NCI-H2107 treated with DMSO at 0.1 percent for 48 hours (cell line): ENCODE measurements at regions not wholly inside any gene's neighbourhood (a gene's known extent, or its start where the extent isn't known, plus 50 kb on each side); places are given as distances from the start of the nearest gene placed in this dataset.
A peak's percentile ranks its signal among the peaks of the same experiment; 100 is the strongest.

ENCODE experiments used
- DNase-seq: peaks from one replicate; lab custom pipeline; 2025; ENCODE audit not compliant: unreplicated experiment; lab: John Stamatoyannopoulos, UW

DNA sequence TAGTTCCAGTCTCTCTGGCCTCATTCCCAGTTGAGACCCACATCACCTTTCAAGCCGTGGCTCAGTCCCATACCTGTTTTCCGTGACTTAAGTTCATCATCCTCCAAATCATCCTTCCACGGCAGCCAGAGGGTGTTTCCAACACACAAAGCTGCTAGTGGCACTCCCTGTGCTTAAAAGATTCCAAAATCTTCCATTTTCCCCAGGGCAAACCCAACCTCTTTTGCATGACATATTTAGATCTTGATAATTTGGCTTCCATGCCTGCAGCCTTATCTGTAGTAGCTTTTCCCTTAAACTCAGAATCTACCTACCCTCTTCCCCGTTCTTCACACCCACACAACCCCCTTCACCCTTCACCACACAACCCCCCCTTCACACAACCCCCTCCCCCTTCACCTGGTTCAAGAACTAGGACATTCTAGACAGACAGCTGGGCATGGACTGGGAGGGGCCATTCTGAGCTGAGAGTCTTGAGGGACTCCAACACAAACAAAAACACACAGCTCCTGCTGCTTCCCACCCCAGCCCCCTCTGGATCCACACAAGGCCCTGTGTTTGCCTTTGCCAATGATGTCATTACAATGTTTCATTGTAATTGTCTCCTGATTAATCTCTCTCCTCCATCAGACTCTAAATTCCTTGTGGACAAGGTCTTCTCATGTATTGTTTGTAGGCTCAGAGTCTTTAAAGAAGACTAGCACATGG, 268.2 kb downstream of the SH3GL2 start:
- no peak for DNase-seq

DNA sequence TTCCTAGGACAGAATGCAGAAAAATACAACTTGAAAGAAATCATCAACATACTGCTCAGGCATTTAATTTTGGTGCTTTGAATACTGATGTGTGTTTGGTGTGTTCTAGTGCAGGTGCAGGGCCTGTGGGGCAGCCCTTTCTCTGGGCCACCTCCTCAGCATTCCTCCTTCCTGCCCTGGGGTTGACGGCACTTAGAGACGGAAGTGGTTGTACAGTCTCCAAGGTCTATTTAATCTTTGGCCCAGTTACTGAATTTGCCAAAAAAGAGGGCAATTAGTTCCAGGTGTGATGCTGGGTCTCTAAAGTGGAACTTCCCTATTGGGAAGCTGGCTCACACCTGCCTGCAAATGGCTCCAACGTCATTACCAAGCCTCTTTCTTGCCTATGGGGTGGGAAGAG, 269.0 kb downstream of the SH3GL2 start:
- peak; percentile 6 for DNase-seq

DNA sequence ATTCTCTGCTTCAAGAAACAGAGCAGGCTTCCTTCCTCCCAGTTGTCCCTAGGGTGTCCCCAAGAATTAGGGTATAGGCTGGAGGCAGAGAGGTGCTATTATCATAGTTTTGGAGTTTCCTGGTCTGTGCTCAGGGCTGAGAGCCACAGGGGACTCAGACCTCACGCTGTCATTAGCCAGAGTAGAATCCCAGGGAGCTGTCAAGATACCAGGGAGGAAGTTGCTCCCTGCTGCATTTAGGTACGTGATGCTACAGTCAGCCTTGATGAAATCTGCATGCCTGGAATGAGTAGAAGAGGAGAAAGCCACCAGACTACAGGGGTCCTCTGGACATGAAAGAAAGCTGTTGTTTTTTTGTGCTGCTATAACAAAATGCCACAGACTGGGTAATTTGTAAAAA, 273.2 kb downstream of the SH3GL2 start:
- DNase-seq = no peak

DNA sequence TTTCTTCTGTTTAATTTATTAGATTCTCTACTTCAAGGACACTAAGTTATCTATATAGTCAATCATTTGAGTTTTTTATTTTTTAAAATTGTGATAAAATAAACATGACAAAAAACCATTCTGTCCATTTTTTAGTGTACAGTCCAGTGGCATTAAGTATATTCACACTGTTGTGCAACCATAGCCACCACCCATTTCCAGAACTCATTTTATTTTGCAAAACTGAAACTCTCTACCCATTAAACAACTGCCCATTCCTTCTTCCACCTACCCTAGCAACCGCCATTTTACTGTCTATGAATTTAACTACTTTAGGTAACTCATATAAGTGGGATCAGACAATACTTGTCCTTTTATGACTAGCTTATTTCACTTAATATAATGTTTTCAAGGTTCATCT, 275.6 kb downstream of the SH3GL2 start:
- no peak for DNase-seq

DNA sequence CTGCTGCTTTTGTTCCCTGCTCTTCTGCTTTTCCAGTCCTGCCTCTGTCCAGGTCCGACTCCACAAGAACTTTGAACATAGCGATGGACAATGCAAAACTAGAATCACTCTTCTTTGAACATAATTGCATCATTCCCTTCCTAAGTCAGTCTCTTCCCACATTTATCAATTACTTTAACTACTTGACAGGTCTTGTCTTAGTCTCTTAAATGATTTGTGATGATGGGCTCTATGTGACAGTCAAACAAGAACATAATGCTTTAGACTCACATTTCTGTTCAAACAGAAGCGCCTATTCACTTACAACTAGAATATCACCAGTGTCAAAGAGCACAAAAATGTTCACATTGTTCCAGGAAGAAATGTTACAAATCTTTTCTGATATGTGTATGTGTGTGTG, 278.1 kb downstream of the SH3GL2 start:
- no peak for DNase-seq

DNA sequence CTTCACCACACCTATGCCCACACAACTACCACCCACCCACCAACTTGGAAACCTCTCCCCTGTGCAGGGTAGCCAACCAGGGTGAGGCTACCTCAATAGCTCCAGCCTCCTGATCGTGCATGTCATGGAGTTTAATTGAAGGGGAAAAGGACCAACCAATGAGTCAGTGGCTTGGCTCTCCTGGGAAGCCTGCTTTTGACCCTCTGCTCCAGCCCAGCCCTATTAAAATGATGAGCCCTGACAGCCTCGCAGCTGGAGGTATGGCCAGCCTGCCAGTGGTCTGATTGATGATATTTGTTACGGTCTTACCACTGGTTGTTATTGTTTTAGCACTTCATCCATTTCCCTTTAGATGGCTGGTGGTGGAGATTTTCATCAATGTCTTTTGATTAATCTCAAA, 280.4 kb downstream of the SH3GL2 start:
- no peak for DNase-seq

DNA sequence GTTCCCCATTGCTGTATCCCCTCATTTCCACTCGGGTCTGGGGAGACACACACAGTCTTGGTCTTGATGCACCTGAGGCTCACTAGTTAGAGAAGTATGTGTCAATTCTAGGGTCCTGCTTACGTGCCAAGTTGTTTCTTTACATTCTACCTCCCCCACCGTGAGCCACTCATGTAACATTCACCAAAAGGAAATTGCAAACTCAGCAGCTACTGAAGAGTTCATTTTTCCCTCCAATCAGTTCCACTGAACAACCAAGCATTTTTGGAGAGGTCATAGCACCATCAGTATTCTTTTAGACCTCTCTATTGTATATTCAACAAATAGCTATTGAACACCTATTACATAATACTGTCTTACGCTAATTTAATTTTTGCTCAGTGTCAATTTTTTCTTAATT, 281.1 kb downstream of the SH3GL2 start:
- DNase-seq = no peak

DNA sequence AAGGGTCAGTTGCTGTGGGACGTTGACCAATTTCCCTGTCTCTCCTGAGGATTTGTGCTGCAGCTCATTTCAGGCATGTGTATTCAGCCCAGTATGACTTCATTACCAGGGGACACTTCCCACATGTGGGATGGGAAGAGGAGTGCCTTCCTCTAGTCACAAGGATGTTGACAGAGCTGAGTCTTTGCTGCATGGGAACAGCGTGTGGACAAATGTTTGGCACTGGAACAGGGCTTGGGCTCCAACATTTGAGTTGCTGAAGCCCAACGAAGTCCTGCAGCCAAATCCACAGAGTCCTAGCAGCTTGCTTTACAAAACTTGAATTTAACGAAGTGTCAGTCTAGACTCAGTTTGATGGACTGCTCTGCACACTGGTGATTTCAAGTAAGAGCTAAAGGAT, 283.2 kb downstream of the SH3GL2 start:
- no peak for DNase-seq

DNA sequence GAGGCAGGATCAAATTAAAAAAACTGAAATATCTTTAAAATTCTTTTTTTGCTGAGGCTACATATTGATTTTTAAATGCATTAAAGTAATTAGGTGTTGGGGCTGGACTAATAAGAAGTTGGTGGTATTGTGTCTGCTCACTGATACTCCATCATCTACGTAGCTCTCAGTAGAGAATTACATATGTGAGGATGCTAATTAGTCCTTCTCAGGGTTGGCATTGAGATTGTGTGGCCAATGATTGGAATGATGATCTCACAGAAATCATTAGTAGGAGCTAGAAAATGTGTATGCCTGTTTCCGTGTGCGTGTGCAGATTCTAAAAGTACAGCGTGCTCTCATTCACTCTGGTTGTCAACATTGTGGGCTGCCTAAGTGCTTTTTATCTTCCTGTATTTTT, 283.8 kb downstream of the SH3GL2 start:
- no peak for DNase-seq

DNA sequence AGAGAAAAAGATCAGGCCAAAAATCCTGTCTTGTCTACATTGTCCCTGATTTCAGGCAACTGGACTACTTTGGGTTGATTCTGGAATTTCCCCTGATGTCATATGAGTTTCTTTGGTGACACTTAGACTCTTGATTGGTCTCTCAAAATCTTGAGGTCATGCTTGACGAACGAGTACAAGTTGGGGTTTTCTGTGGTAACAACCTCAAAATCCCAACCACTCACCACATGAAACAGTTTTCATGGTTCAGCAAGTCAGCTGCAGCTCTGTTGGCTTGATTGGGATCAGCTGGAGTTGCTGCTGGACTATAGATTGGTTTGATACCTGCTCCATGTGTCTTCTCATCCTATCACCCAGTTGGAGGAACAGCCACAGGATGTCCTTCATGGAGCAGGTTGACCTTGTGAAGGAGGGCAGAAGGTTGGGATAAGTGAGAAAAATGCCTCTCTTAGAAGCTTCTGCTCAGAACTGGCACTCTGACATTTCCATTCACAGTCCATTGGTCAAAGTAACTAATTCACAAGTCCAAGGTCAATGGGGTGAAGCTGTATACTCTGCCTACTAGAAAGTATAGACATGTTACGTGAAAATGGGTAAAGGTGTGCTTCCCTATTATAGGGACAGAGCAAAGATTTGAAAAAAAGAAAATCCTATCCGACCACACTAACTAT, 284.5 kb downstream of the SH3GL2 start:
- no peak for DNase-seq

DNA sequence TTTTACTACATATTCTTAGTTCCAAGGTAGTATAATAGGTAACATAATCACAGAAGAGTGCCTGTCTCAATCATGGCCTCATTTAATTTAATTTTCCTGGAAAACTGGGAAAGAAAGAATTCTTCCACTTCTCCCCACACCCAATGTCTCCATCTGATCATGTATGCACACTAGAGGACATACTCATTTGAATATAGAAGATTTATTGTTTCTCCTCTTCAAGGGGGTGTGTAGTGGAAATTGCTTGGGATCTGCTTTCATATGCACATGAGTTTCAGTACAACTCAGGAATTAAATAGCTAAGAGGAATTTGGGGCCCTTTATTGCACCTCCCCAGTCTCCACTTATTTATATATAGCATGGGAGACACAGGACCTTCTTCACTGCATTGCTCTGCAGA, 285.1 kb downstream of the SH3GL2 start:
- DNase-seq = no peak

DNA sequence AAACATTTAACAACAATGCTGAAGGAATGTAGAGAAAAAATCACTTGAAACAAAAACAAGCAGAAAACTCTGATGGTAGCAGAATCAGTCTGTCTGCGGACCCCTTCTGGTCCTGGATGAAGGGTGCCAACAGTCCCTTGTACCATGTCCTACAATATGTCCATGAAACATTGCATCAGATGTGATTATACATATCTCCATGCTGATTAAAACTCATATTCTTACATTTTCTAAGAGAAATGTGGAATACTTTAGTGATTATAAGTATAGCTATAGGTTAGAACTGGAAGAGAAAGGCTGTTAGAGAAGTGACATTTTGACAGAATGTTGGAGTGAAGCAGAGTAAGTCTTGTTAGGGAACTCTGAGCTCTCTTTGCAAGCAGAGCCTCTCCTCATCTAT, 286.1 kb downstream of the SH3GL2 start:
- no peak for DNase-seq

DNA sequence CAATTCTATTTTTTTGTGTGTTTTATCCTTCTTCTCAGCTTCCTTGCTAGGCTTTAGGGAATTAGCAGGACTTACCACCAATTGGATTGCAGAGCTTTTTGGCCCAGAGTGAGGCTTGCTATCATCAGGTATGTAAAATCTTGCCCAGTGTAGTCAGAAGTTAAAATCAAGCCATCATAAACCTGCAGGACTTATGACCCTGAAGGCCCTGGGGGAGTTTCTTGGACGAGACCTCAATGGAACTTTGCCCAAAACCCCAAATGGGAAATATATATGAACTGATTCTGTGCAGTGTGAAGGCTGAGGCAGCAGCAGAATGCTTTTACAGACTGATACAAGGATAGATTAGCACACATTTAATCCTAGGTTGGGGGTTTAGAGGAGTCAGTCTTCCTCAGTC, 287.0 kb downstream of the SH3GL2 start:
- DNase-seq = no peak

DNA sequence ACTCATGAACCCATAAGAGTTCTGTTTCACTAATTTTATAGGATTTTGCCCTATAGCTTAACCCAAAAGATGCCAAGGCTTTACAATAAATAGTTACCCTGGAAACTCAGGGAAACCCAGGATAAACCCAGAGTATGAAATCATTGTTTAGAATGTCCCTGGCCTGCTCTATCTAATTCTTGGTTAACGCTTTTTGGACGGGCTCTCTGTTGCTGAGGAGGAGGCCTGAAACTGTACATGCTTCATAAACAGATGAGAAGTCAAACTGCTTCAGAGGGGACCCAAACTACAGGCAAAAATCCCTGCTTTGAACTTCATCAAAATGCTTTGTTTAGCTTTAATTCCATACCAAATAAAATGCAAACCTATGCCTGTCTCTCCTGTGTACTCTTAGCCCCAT, 291.9 kb downstream of the SH3GL2 start:
- DNase-seq = no peak

DNA sequence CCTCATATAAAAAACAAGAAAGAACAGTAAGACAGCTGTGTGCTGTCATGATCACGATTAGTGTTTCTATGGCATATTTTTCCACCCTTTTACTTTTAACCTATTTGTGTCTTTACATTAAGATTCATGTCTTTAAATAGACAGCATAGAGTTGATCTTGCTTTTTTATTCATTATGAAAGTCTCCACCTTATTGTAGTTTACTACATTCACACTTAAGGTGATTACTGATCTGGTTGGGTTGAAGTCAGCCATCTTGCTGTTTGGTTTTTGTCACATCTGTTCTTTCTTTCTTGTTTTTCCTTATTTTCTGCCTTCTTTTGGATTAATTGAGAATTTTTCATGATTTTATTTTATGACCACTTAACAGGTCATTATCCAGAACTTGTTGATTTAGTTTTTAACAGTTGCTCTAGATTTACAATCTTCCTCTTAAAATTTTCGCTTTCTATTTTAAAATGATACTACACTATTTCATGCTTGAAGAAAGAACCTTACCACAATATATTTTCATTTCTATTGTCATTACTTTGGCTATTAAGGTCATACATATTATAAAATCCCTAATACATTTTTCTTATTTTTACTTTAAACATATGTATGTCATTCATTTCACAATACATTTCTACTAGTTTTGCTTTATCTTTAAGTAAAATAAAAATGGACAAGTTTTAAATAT, 292.5 kb downstream of the SH3GL2 start:
- no peak for DNase-seq

DNA sequence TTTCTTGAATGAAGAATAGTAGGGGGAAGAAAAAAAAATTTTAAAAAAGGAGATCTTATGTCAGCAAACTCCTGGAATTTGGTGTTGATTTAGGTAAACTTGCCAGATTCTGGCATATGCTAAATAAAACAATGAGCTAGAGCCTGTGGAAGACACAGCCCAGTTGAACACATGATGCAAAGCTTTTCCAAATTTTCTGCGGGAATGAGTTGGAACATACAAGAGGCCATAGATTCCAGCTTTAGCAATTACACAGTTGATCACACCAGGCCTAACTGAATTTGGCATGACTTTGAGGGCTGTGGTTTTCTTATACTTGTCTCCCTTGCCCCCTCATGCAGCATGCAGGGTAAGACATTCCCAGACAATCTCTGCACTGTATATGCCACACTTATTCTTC, 297.0 kb downstream of the SH3GL2 start:
- no peak for DNase-seq

DNA sequence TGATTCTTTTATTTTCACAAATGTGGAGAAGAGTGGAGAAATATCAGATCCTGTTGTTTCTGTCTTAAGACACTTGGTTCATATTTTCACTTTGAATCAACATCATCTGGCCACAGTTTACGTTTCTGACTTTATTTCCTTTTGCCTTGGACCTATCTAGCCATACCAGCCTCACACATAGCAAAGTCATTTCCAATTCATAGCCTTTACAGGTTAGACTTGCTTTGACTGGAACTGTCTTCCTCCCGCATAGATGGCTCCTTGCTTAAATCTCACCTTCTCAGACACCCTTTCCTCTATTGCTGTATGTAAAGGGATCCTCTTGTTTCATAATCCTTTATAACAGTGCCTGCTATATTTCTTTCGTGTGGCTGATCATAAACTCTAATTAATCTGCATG, 297.8 kb downstream of the SH3GL2 start:
- DNase-seq = no peak

DNA sequence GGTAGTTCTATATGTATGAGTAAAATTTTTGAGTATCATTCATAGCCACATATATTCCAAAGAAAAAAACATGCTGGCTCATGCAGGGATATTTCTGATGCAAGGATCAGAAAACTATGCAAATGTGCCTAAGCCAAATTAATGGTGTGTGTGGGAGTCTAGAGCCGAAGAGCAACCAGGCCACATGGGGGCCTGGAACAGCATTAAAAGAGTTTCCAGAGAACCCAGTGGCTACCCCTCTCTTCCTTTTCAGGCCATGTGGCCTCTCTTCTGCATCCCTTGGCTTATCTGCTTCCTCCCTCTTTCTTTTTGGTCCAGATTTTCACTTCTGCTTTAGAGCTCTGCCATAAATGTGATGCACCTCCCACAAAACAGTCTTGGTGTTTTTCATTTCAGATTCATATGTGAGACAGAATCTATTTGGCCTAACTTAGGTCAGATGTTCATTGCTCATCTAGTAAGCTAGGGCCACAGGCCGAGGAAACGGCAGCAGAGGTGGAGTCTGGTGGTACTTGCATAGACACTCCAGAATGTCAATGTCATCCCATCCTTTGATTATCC, 300.0 kb downstream of the SH3GL2 start:
- DNase-seq = no peak

DNA sequence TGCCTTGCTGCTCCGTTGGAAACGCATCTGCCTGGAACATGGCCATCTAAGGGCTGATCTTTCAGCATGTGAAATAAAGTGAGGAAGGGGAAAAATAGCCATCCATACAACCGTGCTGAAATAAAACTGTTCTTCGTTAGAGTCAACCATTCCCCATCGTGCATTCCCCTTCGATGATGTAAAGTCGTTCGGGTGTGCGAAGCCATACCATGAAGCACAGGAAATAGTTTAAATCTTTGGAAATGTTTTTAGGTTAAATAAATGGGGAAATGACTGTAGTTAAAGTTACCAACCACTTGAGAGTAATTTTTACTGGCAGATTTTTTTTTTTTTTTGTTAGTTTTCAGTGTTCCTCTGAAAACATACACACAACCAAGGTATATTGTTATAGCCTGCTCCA, 302.5 kb downstream of the SH3GL2 start:
- DNase-seq = no peak

DNA sequence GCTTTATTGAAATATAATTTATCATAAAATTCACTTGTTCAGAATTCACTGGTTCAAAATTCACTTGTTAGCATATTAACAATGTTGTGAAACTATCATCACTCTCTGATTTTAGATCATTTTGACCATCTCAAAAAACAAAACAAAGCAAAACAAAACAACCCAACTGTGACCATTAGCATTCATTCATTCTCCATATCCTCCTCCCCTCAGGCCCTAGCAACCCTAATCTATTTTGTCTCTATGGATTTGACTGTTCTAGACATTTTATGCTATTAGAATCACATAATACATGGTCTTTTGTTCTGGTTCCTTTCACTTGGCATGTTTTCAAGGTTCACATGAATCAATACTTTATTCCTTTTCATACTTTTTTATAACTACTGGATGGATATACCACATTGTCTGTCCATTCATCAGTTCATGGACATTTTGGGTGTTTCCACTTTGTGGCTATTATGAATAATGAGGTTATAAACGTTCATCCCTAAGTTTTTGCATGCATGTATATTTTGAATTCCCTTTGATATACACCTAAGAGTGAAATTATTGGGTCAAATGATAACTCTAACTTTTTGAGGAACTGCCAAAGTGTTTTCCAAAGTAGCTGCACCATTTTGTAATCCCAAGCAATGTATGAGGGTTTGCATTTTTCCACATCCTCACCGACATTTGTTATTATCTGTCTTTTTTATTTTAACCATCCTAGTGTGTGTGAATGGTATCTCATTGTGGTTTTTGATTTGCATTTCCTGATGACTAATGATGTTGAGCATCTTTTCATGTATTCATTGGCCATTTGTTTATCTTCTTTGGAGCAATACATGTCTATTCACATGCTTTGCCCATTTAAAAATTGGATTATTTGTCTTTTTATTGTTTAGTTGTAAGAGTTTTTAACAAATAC, 304.1 kb downstream of the SH3GL2 start:
- no peak for DNase-seq

DNA sequence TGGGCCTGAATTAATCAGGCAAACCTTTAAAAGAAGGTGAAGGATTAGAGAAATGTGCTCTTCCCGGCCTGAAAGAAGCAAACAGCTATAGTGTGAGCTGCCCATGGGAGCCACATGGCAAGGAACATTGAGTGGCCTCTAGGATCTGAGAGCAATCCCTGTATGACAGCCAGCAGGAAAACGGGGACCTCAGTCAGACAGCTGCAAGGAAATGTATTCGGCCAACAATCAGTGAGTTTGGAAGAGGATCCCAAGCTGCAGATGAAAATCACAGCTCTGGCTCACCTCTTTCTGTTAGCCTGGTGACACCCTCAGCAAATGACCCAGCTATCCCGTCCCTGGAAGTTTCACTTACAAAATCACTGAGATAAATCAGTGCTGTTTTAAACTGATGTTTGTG, 309.2 kb downstream of the SH3GL2 start:
- DNase-seq = no peak
